Vagina (tissue), 2 donors: ENCODE measurements at regions not wholly inside any gene's neighbourhood (a gene's known extent, or its start where the extent isn't known, plus 50 kb on each side); places are given as distances from the start of the nearest gene placed in this dataset.

Experiments used
- DNase-seq, 2 donors: peaks; one replicate each; pipeline ENCODE4 v3.0.0-alpha.2; 2017; ENCODE audit errors: extremely low spot score in 2 of 2
- H3K27ac ChIP-seq: fragments of 200-600 bp; sonication (generic); one replicate; pipeline ENCODE4 v1.5.1; 2019
- H3K27me3 ChIP-seq: fragments of 200-600 bp; sonication (generic); one replicate; pipeline ENCODE4 v1.5.1; 2019
- H3K36me3 ChIP-seq, 2 donors: fragments of 200-600 bp; sonication (generic); one replicate each; pipeline ENCODE4 v1.5.1; 2017 to 2019
- H3K4me1 ChIP-seq: fragments of 200-600 bp; sonication (generic); one replicate; pipeline ENCODE4 v1.5.1; 2019
- H3K4me3 ChIP-seq, 2 donors: fragments of 200-600 bp; sonication (generic); 1 replicate in 1 of 2; 2 replicates in 1 of 2; pipeline ENCODE4 v1.5.1; 2016 to 2019
- H3K9me3 ChIP-seq: fragments of 200-600 bp; sonication (generic); one replicate; pipeline ENCODE4 v1.5.1; 2019
- POLR2A ChIP-seq, 2 donors: fragments of 450-650 bp; IDR thresholded peaks; one replicate each; pipeline ENCODE4 v1.6.1; 2017; ENCODE audit warnings: antibody characterized with exemption in 2 of 2, mild to moderate bottlenecking in 2 of 2, moderate library complexity in 2 of 2
- POLR2AphosphoS5 ChIP-seq, 2 donors: sonication (generic); formaldehyde crosslinking; IDR thresholded peaks; one replicate each; pipeline ENCODE4 v1.9.0; 2017; ENCODE audit warnings: antibody characterized with exemption in 2 of 2, mild to moderate bottlenecking in 2 of 2, low read depth in 1 of 2; ENCODE audit not compliant: insufficient read depth in 1 of 2
- intact Hi-C: fragments of 100-400 bp; cut with DNase I; formaldehyde crosslinking; loops from one replicate; pipeline ENCODE4 v1.15.1; 2023
- TF ChIP-seq, protein P1 (sequence below), 3 experiments: fragments of 450-650 bp in 2 of 3; fragments of 200-600 bp in 1 of 3; sonication (generic) in 1 of 3; IDR thresholded peaks; one replicate each; pipeline ENCODE4 v1.5.1; 2017 to 2019; ENCODE audit warnings: antibody characterized with exemption in 3 of 3, mild to moderate bottlenecking in 2 of 3, moderate library complexity in 2 of 3

DNA sequence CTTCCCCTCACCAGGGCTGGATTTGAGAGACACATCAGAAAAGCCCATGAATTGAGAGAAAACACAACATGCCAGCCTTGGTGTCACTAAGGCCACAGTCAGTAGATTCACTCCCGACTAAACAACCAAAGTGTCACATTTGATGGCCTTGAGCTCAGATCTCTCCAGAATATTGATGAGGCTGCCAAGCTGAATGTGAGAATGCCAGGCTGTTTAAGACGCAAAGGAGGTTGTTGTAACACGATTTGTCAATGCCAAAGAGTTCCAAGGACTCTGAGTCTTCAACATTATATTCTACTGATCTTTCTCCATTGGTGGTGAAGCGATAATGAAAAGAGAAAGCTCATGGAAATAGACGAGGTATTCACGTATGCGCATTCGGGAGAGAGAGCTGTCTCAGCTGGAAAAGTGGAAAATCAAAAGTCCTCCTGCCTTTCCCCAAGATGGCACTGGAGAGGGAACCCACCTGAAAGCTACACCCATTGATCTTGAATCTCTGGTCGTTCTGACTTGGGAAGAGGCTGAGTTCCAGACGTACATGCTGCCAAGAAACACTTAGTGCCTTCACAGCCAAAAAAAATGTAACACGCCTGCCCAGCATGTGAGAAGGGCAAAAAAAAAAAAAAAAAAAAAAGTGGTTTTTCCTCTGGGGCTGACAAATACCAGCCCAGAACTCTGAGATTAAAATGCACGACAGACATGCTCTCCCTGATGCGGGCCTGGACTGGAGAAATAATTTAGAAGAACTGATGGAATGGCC lies 1159.6 kb downstream of the VRK1 start:
- intact Hi-C loops = no loop called here
- TF ChIP-seq POLR2AphosphoS5 (IDR thresholded peaks at IDR 0.05; ENCODE audit: insufficient read depth in 1 of 2, low read depth in 1 of 2) = no peak
- TF ChIP-seq, protein P1, sequence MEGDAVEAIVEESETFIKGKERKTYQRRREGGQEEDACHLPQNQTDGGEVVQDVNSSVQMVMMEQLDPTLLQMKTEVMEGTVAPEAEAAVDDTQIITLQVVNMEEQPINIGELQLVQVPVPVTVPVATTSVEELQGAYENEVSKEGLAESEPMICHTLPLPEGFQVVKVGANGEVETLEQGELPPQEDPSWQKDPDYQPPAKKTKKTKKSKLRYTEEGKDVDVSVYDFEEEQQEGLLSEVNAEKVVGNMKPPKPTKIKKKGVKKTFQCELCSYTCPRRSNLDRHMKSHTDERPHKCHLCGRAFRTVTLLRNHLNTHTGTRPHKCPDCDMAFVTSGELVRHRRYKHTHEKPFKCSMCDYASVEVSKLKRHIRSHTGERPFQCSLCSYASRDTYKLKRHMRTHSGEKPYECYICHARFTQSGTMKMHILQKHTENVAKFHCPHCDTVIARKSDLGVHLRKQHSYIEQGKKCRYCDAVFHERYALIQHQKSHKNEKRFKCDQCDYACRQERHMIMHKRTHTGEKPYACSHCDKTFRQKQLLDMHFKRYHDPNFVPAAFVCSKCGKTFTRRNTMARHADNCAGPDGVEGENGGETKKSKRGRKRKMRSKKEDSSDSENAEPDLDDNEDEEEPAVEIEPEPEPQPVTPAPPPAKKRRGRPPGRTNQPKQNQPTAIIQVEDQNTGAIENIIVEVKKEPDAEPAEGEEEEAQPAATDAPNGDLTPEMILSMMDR (IDR thresholded peaks at IDR 0.05) = no peak
- no peak for TF ChIP-seq POLR2A (IDR thresholded peaks at IDR 0.05)

DNA sequence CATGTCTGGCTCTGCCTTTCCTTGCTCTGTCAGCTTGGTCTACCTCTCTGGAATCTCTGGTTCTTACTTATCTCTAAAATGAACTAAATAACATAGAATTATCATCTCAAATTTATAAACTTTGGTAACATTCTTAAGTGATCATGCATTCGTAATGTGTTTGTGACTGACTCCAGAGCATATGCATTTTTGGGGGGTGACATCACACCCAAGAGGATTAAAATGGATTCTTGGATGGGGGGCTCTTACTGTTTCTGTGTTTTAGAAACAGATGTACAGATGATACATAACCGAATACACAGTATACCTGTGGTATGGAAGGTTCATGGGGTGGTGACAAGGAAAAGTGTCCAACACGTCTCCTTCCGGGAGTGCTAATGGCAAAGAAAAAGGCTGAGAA lies 1162.1 kb downstream of the VRK1 start:
- no peaks in the 10 kb centered on the region for H3K27me3 ChIP-seq
- peaks cover 0 to 5% of the 10 kb centered on the region in 2 donors for H3K36me3 ChIP-seq
- no peak overlapping the region for H3K27ac ChIP-seq
- H3K4me3 ChIP-seq = no peak overlapping the region
- H3K4me1 ChIP-seq = no peaks in the 10 kb centered on the region
- intact Hi-C loops = no loop called here
- H3K9me3 ChIP-seq = no peaks in the 10 kb centered on the region
- TF ChIP-seq POLR2AphosphoS5 (IDR thresholded peaks at IDR 0.05; ENCODE audit: insufficient read depth in 1 of 2, low read depth in 1 of 2) = no peak
- no peak for TF ChIP-seq POLR2A (IDR thresholded peaks at IDR 0.05)
- TF ChIP-seq, protein P1 (IDR thresholded peaks at IDR 0.05) = no peak
- no peak for DNase-seq

More for the DNA sequence above, 1159.6 kb downstream of the VRK1 start:
- no peaks in the 10 kb centered on the region for H3K4me1 ChIP-seq
- H3K36me3 ChIP-seq = no peaks in the 10 kb centered on the region
- no peaks in the 10 kb centered on the region for H3K27me3 ChIP-seq
- H3K9me3 ChIP-seq = no peaks in the 10 kb centered on the region
- DNase-seq = no peak
- H3K27ac ChIP-seq = no peak overlapping the region
- no peak overlapping the region for H3K4me3 ChIP-seq

DNA sequence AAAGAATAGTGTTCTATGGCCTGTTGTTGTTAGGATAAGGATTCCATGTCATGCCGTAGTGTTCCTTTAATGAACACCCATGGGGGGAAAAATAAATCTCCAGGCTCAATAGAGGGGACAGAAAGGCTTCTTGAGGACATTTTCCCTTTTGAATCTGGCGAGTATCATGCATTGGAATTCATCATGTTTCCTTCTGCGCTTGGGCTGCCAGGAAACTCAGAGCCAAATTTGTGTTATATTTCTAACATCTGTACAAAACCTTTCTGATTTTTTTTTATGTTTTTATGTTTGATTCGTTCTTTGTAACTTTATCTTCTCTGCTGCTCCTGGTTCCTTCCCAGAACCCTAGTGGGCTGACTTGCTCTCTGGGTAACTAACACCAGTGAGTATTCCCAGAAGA lies 1163.3 kb downstream of the VRK1 start:
- intact Hi-C loops = no loop called here
- Histone ChIP-seq H3K9me3 (no peaks in the 10 kb centered on the region), H3K4me1 (no peaks in the 10 kb centered on the region), H3K27me3 (no peaks in the 10 kb centered on the region), H3K36me3 (peaks cover 0 to 5% of the 10 kb centered on the region in 2 donors), H3K27ac (no peak overlapping the region), H3K4me3 (no peak overlapping the region)
- DNase-seq = no peak
- TF ChIP-seq POLR2AphosphoS5 (IDR thresholded peaks at IDR 0.05; ENCODE audit: insufficient read depth in 1 of 2, low read depth in 1 of 2) (no peak), POLR2A (IDR thresholded peaks at IDR 0.05) (no peak)
- TF ChIP-seq, protein P1 (IDR thresholded peaks at IDR 0.05) = no peak

DNA sequence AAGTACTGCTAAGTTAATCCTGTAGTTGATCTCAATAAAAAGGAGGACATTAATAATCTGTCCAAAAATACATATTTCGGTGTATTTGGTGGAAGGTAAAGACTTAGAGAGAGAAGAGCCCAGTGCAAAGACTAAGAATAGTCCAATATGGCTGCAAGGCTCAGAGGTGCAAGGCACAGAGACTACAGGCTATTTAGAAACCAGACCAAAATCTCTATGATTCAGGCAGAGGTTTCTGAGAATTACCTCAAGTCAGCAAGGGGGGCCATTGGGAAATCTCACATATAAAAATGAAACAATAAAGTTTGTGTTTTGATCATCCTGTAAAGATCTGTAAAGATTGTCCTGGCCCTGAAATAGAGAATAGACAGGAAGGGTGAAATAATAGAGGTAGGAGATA lies 1173.0 kb downstream of the VRK1 start:
- no peak overlapping the region for H3K27ac ChIP-seq
- H3K4me3 ChIP-seq = no peak overlapping the region
- H3K36me3 ChIP-seq = no peaks in the 10 kb centered on the region
- DNase-seq = no peak
- no peaks in the 10 kb centered on the region for H3K27me3 ChIP-seq
- H3K9me3 ChIP-seq = no peaks in the 10 kb centered on the region
- H3K4me1 ChIP-seq = peaks cover 2% of the 10 kb centered on the region
- TF ChIP-seq POLR2AphosphoS5 (IDR thresholded peaks at IDR 0.05; ENCODE audit: insufficient read depth in 1 of 2, low read depth in 1 of 2) = no peak
- intact Hi-C loops = no loop called here

DNA sequence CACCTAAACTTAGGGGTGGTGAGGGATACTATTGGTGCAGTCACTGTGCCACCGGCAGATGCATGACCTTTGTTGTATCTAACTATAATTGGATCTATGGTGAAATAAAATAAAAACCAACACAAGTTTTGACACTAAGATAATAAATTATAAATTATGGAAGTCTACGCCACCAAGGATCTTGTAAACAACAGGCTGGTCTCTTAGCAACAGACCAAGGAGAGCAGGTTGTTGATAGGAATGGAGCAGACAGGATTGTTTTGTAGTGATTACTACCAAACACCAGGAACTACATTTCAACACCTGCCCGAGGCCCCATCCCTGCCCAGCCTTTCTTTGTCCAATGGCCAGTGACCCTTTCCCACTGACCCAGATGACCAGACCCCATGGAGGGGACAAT lies 1178.0 kb downstream of the VRK1 start:
- H3K27ac ChIP-seq = no peak overlapping the region
- no peak for DNase-seq
- no peak for TF ChIP-seq POLR2AphosphoS5 (IDR thresholded peaks at IDR 0.05; ENCODE audit: insufficient read depth in 1 of 2, low read depth in 1 of 2)
- TF ChIP-seq, protein P1 (IDR thresholded peaks at IDR 0.05) = no peak
- TF ChIP-seq POLR2A (IDR thresholded peaks at IDR 0.05) = no peak

More for the DNA sequence above, 1178.0 kb downstream of the VRK1 start:
- no peak overlapping the region for H3K4me3 ChIP-seq
- no peaks in the 10 kb centered on the region for H3K36me3 ChIP-seq
- H3K4me1 ChIP-seq = peaks cover 34% of the 10 kb centered on the region
- intact Hi-C loops = no loop called here
- no peaks in the 10 kb centered on the region for H3K27me3 ChIP-seq
- no peaks in the 10 kb centered on the region for H3K9me3 ChIP-seq
